ENCODE measurements at regions not wholly inside any gene's neighbourhood (a gene's known extent, or its start where the extent isn't known, plus 50 kb on each side); places are given as distances from the start of the nearest gene placed in this dataset.

DNA sequence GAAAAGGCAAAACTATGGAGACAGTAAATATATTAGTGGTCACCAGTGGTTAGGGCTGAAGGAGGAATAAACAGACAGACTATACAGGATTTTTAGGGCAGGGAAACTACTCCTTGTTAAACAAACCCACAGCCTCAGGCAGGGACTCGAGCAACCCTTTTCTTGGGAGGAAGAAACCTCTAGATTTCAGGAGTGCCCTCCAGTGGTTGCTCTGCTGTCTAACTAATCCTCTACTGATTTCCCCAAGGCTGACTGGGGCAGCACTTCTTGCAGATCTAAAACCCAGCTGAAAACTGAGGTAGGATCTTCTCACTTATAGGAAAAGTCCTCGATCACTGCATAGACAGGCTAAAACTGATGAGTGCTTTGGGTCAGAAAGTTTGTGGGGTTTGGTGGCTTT lies 176.8 kb downstream of the ISOC1 start:
- TF ChIP-seq SIN3A (IDR thresholded peaks at IDR 0.05; ENCODE audit: borderline replicate concordance, insufficient read depth, low read length) (no peak), REST (IDR thresholded peaks at IDR 0.05; ENCODE audit: insufficient read depth in 1 of 2, low read depth in 2 of 2, low read length in 2 of 2) (no peak), POLR2AphosphoS5 (IDR thresholded peaks at IDR 0.05; ENCODE audit: low read depth, low read length) (no peak), TAF1 (IDR thresholded peaks at IDR 0.05; ENCODE audit: borderline replicate concordance, insufficient read depth, low read length) (no peak), FOXP2 (optimal IDR thresholded peaks at IDR 0.05; ENCODE audit: borderline replicate concordance, extremely low read depth, extremely low read length, insufficient read depth) (no peak)

DNA sequence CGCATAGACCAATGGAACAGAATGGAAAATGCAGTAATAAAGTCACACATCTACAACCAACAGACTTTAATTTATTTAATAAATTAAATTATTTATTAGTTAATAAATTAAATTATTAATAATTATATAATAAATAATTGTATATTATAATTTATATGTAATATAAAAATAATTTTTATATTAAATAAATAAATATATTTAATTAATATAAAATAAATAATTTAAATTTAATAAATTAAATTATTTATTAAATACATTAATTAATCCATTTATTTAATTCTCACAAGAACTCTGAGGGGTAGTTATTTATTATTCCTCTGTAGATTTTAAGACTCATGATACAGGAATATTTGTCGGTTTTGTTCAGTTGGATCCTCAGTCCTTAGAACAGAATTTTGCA lies 176.1 kb upstream of the ADAMTS19 start:
- TF ChIP-seq SIN3A (IDR thresholded peaks at IDR 0.05; ENCODE audit: borderline replicate concordance, insufficient read depth, low read length), result no peak
- TF ChIP-seq POLR2AphosphoS5 (IDR thresholded peaks at IDR 0.05; ENCODE audit: low read depth, low read length), result no peak

GRCh38 chr5:129306725-129307124 lies 153.4 kb upstream of the ADAMTS19 start:
- no peak for TF ChIP-seq TAF1 (IDR thresholded peaks at IDR 0.05; ENCODE audit: borderline replicate concordance, insufficient read depth, low read length)
- TF ChIP-seq REST (IDR thresholded peaks at IDR 0.05; ENCODE audit: insufficient read depth in 1 of 2, low read depth in 2 of 2, low read length in 2 of 2), result no peak
- TF ChIP-seq FOXP2 (optimal IDR thresholded peaks at IDR 0.05; ENCODE audit: borderline replicate concordance, extremely low read depth, extremely low read length, insufficient read depth), result no peak
- no peak for TF ChIP-seq SIN3A (IDR thresholded peaks at IDR 0.05; ENCODE audit: borderline replicate concordance, insufficient read depth, low read length)
- no peak for TF ChIP-seq POLR2AphosphoS5 (IDR thresholded peaks at IDR 0.05; ENCODE audit: low read depth, low read length)

- no peak for TF ChIP-seq POLR2AphosphoS5 (IDR thresholded peaks at IDR 0.05; ENCODE audit: low read depth, low read length)
- no peak for TF ChIP-seq REST (IDR thresholded peaks at IDR 0.05; ENCODE audit: insufficient read depth in 1 of 2, low read depth in 2 of 2, low read length in 2 of 2)
- TF ChIP-seq FOXP2 (optimal IDR thresholded peaks at IDR 0.05; ENCODE audit: borderline replicate concordance, extremely low read depth, extremely low read length, insufficient read depth), result no peak
- TF ChIP-seq TAF1 (IDR thresholded peaks at IDR 0.05; ENCODE audit: borderline replicate concordance, insufficient read depth, low read length), result no peak
- TF ChIP-seq SIN3A (IDR thresholded peaks at IDR 0.05; ENCODE audit: borderline replicate concordance, insufficient read depth, low read length), result no peak
Observed at GRCh38 chr5:129322968-129323367, 137.1 kb upstream of the ADAMTS19 start.

GRCh38 chr5:129341306-129341705 lies 118.8 kb upstream of the ADAMTS19 start:
- TF ChIP-seq TAF1 (IDR thresholded peaks at IDR 0.05; ENCODE audit: borderline replicate concordance, insufficient read depth, low read length) (no peak), SIN3A (IDR thresholded peaks at IDR 0.05; ENCODE audit: borderline replicate concordance, insufficient read depth, low read length) (no peak)

GRCh38 chr5:129342796-129343195 lies 117.3 kb upstream of the ADAMTS19 start:
- TF ChIP-seq REST (IDR thresholded peaks at IDR 0.05; ENCODE audit: insufficient read depth in 1 of 2, low read depth in 2 of 2, low read length in 2 of 2), result no peak
- no peak for TF ChIP-seq TAF1 (IDR thresholded peaks at IDR 0.05; ENCODE audit: borderline replicate concordance, insufficient read depth, low read length)
- no peak for TF ChIP-seq SIN3A (IDR thresholded peaks at IDR 0.05; ENCODE audit: borderline replicate concordance, insufficient read depth, low read length)
- no peak for TF ChIP-seq FOXP2 (optimal IDR thresholded peaks at IDR 0.05; ENCODE audit: borderline replicate concordance, extremely low read depth, extremely low read length, insufficient read depth)
